ENCODE measurements at regions not wholly inside any gene's neighbourhood (a gene's known extent, or its start where the extent isn't known, plus 50 kb on each side); places are given as distances from the start of the nearest gene placed in this dataset.

DNA sequence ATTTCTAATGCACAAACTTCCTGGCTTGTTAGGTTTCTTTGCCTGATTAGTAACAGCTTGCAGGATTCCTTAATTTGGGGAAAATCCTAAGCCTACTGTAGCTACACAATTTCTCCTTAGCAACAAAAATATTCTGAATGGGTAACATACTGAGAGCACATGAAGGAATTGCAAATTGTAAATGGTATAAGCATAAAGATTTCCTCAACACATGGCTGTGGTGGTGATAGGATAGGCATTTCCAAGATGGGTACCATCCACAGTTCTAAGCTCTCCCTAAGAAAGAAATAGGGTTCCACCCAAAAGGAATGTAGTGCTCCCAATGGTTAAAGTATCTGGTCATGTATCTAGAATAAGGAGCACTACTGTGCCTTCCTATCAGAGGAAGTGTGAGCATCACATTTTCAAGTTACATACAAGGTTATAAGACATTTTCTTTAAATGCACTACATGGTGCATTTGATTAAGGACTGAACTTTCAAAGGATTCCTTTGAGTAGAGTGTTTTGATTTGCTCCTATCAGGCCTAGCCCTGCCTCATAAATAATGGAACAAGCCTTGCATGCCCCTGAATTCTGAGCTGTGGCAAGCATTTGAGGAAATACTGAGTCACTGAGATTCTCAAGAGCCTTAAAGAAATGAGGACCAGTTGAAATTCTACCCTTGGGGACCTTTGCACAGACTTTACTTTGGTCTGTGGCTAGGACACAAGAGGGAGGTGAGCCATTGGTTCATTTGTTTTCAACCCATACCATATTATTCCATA is 286.4 kb downstream of the PTBP2 start:
- Histone ChIP-seq H3K4me1 (no peaks in the 10 kb centered on the region), H3K4me3 (no peak overlapping the region), H3K27ac (no peak overlapping the region), H3K9me3 (no peaks in the 10 kb centered on the region), H3K36me3 (replicated peaks in 1 of 2; ENCODE audit: insufficient read depth in 1 of 2, low read depth in 2 of 2) (no peaks in the 10 kb centered on the region), H3K27me3 (no peaks in the 10 kb centered on the region)
- DNase-seq (no peak), ATAC-seq (no peak)
- intact Hi-C loops (cut with DNase I): no loop called here
- TF ChIP-seq, protein P1, sequence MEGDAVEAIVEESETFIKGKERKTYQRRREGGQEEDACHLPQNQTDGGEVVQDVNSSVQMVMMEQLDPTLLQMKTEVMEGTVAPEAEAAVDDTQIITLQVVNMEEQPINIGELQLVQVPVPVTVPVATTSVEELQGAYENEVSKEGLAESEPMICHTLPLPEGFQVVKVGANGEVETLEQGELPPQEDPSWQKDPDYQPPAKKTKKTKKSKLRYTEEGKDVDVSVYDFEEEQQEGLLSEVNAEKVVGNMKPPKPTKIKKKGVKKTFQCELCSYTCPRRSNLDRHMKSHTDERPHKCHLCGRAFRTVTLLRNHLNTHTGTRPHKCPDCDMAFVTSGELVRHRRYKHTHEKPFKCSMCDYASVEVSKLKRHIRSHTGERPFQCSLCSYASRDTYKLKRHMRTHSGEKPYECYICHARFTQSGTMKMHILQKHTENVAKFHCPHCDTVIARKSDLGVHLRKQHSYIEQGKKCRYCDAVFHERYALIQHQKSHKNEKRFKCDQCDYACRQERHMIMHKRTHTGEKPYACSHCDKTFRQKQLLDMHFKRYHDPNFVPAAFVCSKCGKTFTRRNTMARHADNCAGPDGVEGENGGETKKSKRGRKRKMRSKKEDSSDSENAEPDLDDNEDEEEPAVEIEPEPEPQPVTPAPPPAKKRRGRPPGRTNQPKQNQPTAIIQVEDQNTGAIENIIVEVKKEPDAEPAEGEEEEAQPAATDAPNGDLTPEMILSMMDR (IDR thresholded peaks at IDR 0.05): no peak
- TF ChIP-seq POLR2A (IDR thresholded peaks at IDR 0.05): no peak

DNA sequence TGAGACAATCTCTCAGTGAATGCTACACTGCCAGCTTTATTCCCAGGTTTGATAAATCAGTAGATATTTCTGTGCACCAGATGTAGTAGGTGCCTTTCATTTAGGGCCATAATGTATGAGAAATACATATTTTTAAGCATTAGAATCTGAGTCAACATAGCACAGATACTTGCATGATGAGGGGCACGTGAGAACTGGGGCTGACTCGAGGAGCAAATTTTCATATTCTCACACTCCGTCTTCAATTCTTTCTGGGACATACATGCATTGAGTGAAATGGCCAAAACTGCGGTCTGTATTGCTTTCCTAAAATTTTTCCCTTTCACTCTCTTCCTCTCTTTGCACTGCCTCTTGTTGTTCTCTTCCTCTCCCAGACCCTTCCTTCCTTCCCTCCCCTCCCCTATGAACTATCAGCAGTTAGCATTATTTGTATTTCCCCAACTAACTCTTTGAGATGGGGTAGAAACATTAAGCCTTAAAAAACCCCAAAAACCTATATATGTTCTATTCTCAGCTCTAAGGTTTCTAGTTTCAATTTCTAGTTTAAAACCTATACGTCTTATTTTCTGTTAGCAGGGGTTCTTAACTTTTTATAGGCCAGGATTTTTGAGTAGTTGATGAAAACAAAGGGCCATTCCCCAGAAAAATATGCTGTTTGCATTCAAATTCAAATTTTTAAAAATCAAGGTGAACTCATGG is 289.1 kb downstream of the PTBP2 start:
- no peak for ATAC-seq
- no peak for TF ChIP-seq POLR2A (IDR thresholded peaks at IDR 0.05)
- TF ChIP-seq, protein P1 (IDR thresholded peaks at IDR 0.05): no peak
- 70 to 75% methylated on average over 5 of the region's 5 CpGs for whole genome bisulfite sequencing, 2 donors
- Histone ChIP-seq H3K27me3 (no peaks in the 10 kb centered on the region), H3K4me3 (no peak overlapping the region), H3K27ac (no peak overlapping the region), H3K9me3 (no peaks in the 10 kb centered on the region), H3K4me1 (no peaks in the 10 kb centered on the region), H3K36me3 (replicated peaks in 1 of 2; ENCODE audit: insufficient read depth in 1 of 2, low read depth in 2 of 2) (no peaks in the 10 kb centered on the region)
- DNase-seq: no peak
- intact Hi-C loops (cut with DNase I): no loop called here

DNA sequence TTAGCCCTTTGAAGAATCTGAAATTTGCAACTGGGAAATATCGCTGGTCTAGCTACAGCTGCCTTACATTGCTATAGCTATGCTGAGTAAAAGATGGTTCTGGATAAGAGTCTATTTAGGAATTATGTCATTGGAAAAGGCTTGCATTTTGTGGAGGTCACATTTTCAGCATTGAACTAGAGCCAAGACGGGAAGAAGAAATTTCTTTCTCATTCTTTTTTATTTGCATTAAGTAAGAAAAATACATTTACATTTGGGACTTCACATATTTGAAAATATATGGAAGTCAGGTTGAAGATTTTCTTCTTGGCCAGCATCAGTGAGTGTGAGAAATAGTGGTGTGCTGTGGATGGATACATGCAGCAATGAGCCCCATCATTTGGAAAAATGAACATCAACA is 291.6 kb downstream of the PTBP2 start:
- Histone ChIP-seq H3K4me1 (no peaks in the 10 kb centered on the region), H3K9me3 (no peaks in the 10 kb centered on the region), H3K27ac (no peak overlapping the region), H3K36me3 (replicated peaks in 1 of 2; ENCODE audit: insufficient read depth in 1 of 2, low read depth in 2 of 2) (no peaks in the 10 kb centered on the region), H3K4me3 (no peak overlapping the region), H3K27me3 (no peaks in the 10 kb centered on the region)
- intact Hi-C loops (cut with DNase I): no loop called here
- DNase-seq (no peak), ATAC-seq (no peak)
- no peak for TF ChIP-seq POLR2A (IDR thresholded peaks at IDR 0.05)
- TF ChIP-seq, protein P1 (IDR thresholded peaks at IDR 0.05): no peak
- WGBS, 2 donors: 73 to 75% methylated on average over 2 of the region's 2 CpGs

DNA sequence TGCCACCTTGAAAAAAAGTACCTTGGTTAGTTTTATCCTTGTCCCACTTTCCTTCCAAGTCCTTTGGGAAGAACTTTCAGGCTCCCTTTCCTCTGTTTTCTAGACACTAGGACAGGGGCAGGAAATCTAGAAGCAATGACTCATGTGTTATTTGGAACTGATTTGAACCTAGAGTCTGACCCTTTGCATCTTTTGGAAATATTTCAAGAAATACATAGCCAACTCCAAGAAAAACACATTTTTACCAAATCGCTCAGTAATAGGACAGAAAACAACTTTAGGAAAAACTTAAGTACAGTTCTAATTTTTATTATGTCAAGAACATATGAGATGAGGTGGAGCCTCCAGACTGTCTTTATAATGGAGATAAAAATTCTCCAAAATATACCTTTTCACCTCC is 292.4 kb downstream of the PTBP2 start:
- H3K4me3 ChIP-seq: no peak overlapping the region
- TF ChIP-seq POLR2A (IDR thresholded peaks at IDR 0.05): no peak
- TF ChIP-seq, protein P1 (IDR thresholded peaks at IDR 0.05): no peak
- no peak overlapping the region for H3K27ac ChIP-seq
- H3K36me3 ChIP-seq (replicated peaks in 1 of 2; ENCODE audit: insufficient read depth in 1 of 2, low read depth in 2 of 2): no peaks in the 10 kb centered on the region
- 45 to 53% methylated on average over 1 of the region's 1 CpG for WGBS, 2 donors
- intact Hi-C loops (cut with DNase I): no loop called here
- H3K4me1 ChIP-seq: no peaks in the 10 kb centered on the region
- ATAC-seq (no peak), DNase-seq (no peak)
- H3K27me3 ChIP-seq: no peaks in the 10 kb centered on the region
- H3K9me3 ChIP-seq: no peaks in the 10 kb centered on the region
